Esophagus muscularis mucosa (tissue), 4 donors: ENCODE measurements at regions not wholly inside any gene's neighbourhood (a gene's known extent, or its start where the extent isn't known, plus 50 kb on each side); places are given as distances from the start of the nearest gene placed in this dataset.

Source experiments
- EP300 ChIP-seq: sonication (generic); formaldehyde crosslinking; IDR thresholded peaks from one replicate; pipeline ENCODE4 v1.6.1; 2017; ENCODE audit warnings: antibody characterized with exemption
- POLR2A ChIP-seq: fragments of 450-650 bp; IDR thresholded peaks from one replicate; pipeline ENCODE4 v1.6.1; 2017; ENCODE audit warnings: antibody characterized with exemption, moderate library complexity, mild to moderate bottlenecking, low read depth
- TF ChIP-seq, protein P1 (sequence below), 3 experiments: fragments of 200-600 bp in 2 of 3; fragments of 450-650 bp in 1 of 3; sonication (generic) in 2 of 3; IDR thresholded peaks; one replicate each; pipeline ENCODE4 v1.5.1; 2017 to 2019; ENCODE audit warnings: antibody characterized with exemption in 3 of 3, mild to moderate bottlenecking in 2 of 3, moderate library complexity in 1 of 3

DNA sequence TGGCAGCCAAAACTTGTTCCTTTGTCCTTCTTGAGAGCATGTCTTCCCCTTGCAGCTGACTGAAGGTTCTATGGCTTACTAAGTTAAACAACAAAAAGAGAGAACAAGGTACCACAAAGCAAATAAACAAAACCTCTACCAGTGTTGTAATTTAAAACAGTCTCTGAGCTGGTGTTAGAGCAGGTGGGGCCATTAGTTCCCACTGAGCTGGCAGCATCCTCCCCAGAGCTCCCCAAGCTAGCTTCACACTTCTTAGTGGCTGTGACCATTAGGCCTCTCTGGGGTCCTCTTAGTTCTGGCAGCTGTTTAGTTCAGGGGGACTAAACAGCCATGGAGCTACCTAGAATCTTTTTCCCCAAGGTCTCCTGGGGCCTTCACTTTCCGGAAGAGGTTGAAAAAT lies 128.6 kb upstream of the ELL2 start:
- TF ChIP-seq, protein P1, sequence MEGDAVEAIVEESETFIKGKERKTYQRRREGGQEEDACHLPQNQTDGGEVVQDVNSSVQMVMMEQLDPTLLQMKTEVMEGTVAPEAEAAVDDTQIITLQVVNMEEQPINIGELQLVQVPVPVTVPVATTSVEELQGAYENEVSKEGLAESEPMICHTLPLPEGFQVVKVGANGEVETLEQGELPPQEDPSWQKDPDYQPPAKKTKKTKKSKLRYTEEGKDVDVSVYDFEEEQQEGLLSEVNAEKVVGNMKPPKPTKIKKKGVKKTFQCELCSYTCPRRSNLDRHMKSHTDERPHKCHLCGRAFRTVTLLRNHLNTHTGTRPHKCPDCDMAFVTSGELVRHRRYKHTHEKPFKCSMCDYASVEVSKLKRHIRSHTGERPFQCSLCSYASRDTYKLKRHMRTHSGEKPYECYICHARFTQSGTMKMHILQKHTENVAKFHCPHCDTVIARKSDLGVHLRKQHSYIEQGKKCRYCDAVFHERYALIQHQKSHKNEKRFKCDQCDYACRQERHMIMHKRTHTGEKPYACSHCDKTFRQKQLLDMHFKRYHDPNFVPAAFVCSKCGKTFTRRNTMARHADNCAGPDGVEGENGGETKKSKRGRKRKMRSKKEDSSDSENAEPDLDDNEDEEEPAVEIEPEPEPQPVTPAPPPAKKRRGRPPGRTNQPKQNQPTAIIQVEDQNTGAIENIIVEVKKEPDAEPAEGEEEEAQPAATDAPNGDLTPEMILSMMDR (IDR thresholded peaks at IDR 0.05) = no peak
- TF ChIP-seq POLR2A (no peak), EP300 (no peak)
